ENCODE measurements at regions not wholly inside any gene's neighbourhood (a gene's known extent, or its start where the extent isn't known, plus 50 kb on each side); places are given as distances from the start of the nearest gene placed in this dataset.
A peak's percentile ranks its signal among the peaks of the same experiment; 100 is the strongest.
"Not testable (repeated sequence)": the region's sequence is repeated elsewhere in the genome, so short reads cannot be mapped to it uniquely, and the experiment has no call there.

DNA sequence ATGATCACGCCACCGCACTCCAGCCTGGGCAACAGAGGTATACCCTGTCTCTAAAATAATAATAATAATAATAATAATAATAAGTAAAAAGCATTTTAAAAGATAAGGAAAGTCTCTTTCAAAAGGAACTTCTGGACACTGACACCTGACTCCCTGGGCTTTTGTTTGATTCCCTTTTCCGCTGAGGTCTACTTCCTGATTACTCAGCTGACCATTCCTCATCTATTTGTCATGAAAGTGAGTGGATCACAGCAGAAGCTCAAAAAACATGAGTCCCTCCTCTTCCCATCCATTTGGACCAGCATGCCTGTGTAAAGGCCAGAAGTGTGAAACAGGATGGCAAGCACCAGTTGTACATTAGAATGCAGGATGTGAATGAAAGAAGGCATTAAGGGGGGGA lies 61.1 kb upstream of the FBXO28 start:
- no peak overlapping the region for H3K4me3 ChIP-seq (replicated peaks in 1 of 3; ENCODE audit: insufficient read depth in 1 of 3, low read depth in 1 of 3, low read length in 3 of 3)
- H3K4me2 ChIP-seq (ENCODE audit: insufficient read depth, low read length) = peak overlapping the region; percentile 33
- ChIA-PET POLR2A (interaction anchor here (1.0 kb wide), 2 partner anchors 60 to 351 kb away, joined by 4 to 5 read pairs; no protein-coding TSS in a partner anchor), CTCF (interaction anchor here (0.6 to 4.9 kb wide), 10 partner anchors 10 to 242 kb away, joined by 3 to 62 read pairs (median 4); partner anchors contain the start of gene TP53BP2)
- no peaks in the 10 kb centered on the region for H3K79me2 ChIP-seq (ENCODE audit: control insufficient read depth, insufficient read depth, low read length)
- peak overlapping the region; percentile 92 for H3K27ac ChIP-seq (ENCODE audit: insufficient read depth, low read depth, low read length)
- H3K4me1 ChIP-seq (ENCODE audit: control insufficient read depth, extremely low read depth, insufficient read depth, low read length) = peaks cover 37% of the 10 kb centered on the region
- no peaks in the 10 kb centered on the region for H3K27me3 ChIP-seq (ENCODE audit: control insufficient read depth in 2 of 2, insufficient read depth in 2 of 2, low read length in 2 of 2)
- H3K9ac ChIP-seq (replicated peaks; ENCODE audit: extremely low read depth, insufficient read depth, low read length) = peak overlapping the region; percentile 44
- H3K9me1 ChIP-seq (replicated peaks; ENCODE audit: control insufficient read depth, extremely low read depth, insufficient read depth, low read length) = no peaks in the 10 kb centered on the region
- no peaks in the 10 kb centered on the region for H3K9me3 ChIP-seq (replicated peaks; ENCODE audit: control insufficient read depth, insufficient read depth, low read length)
- dilution Hi-C loops (cut with MboI; ENCODE audit: extremely low pct_ligation_motif_present, low sequenced_read_pairs) = no loop called here
- peak; percentile 96 for DNase-seq (ENCODE audit: low read depth, low spot score)
- H4K20me1 ChIP-seq (replicated peaks; ENCODE audit: control insufficient read depth, extremely low read depth, insufficient read depth, low read length) = no peaks in the 10 kb centered on the region
- no peak overlapping the region for H2AFZ ChIP-seq (ENCODE audit: low read depth, low read length)
- no peaks in the 10 kb centered on the region for H3K36me3 ChIP-seq (ENCODE audit: control insufficient read depth in 2 of 2, extremely low read depth in 1 of 2, insufficient read depth in 2 of 2, low read length in 2 of 2)
- FAIRE-seq = peak; percentile 94
- no TSS peak for BruUV-seq (replicated peaks)
- intact Hi-C loops (cut with micrococcal nuclease) = loop anchor here (1.0 to 5.0 kb wide), 5 partner anchors 15 to 351 kb away; partner anchors contain the start of gene FBXO28
- TF ChIP-seq, protein P1, sequence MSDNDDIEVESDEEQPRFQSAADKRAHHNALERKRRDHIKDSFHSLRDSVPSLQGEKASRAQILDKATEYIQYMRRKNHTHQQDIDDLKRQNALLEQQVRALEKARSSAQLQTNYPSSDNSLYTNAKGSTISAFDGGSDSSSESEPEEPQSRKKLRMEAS (IDR thresholded peaks at IDR 0.05; ENCODE audit: insufficient read depth, insufficient read length) = peak; percentile 38
- peak; percentile 24 for TF ChIP-seq POLR2A (IDR thresholded peaks at IDR 0.05; ENCODE audit: low read depth, low read length)
- TF ChIP-seq EZH2 (IDR thresholded peaks at IDR 0.05; ENCODE audit: borderline replicate concordance, low read depth, low read length, severe bottlenecking) = no peak
- TF ChIP-seq MYC (IDR thresholded peaks at IDR 0.05; ENCODE audit: low read depth, low read length) = no peak
- peak; percentile 72 for TF ChIP-seq GATA2 (IDR thresholded peaks at IDR 0.05; ENCODE audit: insufficient read depth, insufficient read length, low read depth, low read length)
- TF ChIP-seq POLR2AphosphoS5 (IDR thresholded peaks at IDR 0.05; ENCODE audit: insufficient read depth, low read depth, low read length) = peak; percentile 89
- TF ChIP-seq JUN (IDR thresholded peaks at IDR 0.05; ENCODE audit: borderline replicate concordance, insufficient read depth, insufficient read length, low read depth) = peak; percentile 90
- TF ChIP-seq FOS (IDR thresholded peaks at IDR 0.05; ENCODE audit: borderline replicate concordance, insufficient read depth, low read length) = peak; percentile 93
- TF ChIP-seq, protein P2, sequence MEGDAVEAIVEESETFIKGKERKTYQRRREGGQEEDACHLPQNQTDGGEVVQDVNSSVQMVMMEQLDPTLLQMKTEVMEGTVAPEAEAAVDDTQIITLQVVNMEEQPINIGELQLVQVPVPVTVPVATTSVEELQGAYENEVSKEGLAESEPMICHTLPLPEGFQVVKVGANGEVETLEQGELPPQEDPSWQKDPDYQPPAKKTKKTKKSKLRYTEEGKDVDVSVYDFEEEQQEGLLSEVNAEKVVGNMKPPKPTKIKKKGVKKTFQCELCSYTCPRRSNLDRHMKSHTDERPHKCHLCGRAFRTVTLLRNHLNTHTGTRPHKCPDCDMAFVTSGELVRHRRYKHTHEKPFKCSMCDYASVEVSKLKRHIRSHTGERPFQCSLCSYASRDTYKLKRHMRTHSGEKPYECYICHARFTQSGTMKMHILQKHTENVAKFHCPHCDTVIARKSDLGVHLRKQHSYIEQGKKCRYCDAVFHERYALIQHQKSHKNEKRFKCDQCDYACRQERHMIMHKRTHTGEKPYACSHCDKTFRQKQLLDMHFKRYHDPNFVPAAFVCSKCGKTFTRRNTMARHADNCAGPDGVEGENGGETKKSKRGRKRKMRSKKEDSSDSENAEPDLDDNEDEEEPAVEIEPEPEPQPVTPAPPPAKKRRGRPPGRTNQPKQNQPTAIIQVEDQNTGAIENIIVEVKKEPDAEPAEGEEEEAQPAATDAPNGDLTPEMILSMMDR (IDR thresholded peaks at IDR 0.05; ENCODE audit: extremely low read depth in 1 of 2, insufficient read depth in 1 of 2, low read depth in 1 of 2, low read length in 2 of 2) = no peak

DNA sequence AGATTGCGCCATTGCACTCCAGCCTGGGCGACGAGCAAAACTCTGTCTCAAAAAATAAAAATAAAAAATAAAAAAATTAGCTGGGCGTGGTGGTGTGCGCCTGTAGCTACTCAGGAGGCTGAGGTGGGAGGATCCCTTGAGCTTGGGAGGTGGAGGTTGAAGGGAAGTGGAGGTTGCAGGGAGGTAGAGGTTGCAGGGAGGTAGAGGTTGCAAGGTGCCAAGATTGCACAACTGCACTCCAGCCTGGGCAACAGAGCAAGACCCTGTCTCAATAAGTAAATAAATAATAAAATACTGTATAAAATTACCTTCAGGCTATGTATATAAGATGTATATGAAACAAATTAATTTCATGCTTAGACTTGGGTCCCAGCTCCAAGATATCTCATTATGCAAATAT lies 62.1 kb upstream of the FBXO28 start:
- BruUV-seq (replicated peaks); H3K27me3 ChIP-seq (ENCODE audit: control insufficient read depth in 2 of 2, insufficient read depth in 2 of 2, low read length in 2 of 2); FAIRE-seq; H2AFZ ChIP-seq (ENCODE audit: low read depth, low read length); H3K9me1 ChIP-seq (replicated peaks; ENCODE audit: control insufficient read depth, extremely low read depth, insufficient read depth, low read length); H4K20me1 ChIP-seq (replicated peaks; ENCODE audit: control insufficient read depth, extremely low read depth, insufficient read depth, low read length); H3K9me3 ChIP-seq (replicated peaks; ENCODE audit: control insufficient read depth, insufficient read depth, low read length); H3K79me2 ChIP-seq (ENCODE audit: control insufficient read depth, insufficient read depth, low read length); dilution Hi-C loops (cut with MboI; ENCODE audit: extremely low pct_ligation_motif_present, low sequenced_read_pairs); DNase-seq (ENCODE audit: low read depth, low spot score); H3K36me3 ChIP-seq (ENCODE audit: control insufficient read depth in 2 of 2, extremely low read depth in 1 of 2, insufficient read depth in 2 of 2, low read length in 2 of 2); H3K4me3 ChIP-seq (replicated peaks in 1 of 3; ENCODE audit: insufficient read depth in 1 of 3, low read depth in 1 of 3, low read length in 3 of 3); H3K9ac ChIP-seq (replicated peaks; ENCODE audit: extremely low read depth, insufficient read depth, low read length): not testable (repeated sequence)
- H3K4me1 ChIP-seq (ENCODE audit: control insufficient read depth, extremely low read depth, insufficient read depth, low read length) = peaks cover 32% of the 10 kb centered on the region
- ChIA-PET POLR2A (interaction anchor here (1.0 kb wide), 1 partner anchor 350 kb away, joined by 4 read pairs; no protein-coding TSS in a partner anchor), CTCF (interaction anchor here (1.3 to 4.9 kb wide), 13 partner anchors 11 to 871 kb away, joined by 4 to 62 read pairs (median 7); partner anchors contain the start of gene TP53BP2)
- H3K27ac ChIP-seq (ENCODE audit: insufficient read depth, low read depth, low read length) = peak overlapping the region; percentile 92
- H3K4me2 ChIP-seq (ENCODE audit: insufficient read depth, low read length) = peak overlapping the region; percentile 74
- intact Hi-C loops (cut with micrococcal nuclease) = loop anchor here (1.0 to 5.0 kb wide), 7 partner anchors 55 to 353 kb away; partner anchors contain the start of gene FBXO28
